Right lung (tissue), 2 donors: ENCODE measurements at regions not wholly inside any gene's neighbourhood (a gene's known extent, or its start where the extent isn't known, plus 50 kb on each side); places are given as distances from the start of the nearest gene placed in this dataset.
A peak's percentile ranks its signal among the peaks of the same experiment; 100 is the strongest.

Experiments used
- DNase-seq, 2 donors: peaks; one replicate each; pipeline ENCODE4 v3.0.0-alpha.2; 2013

- DNase-seq, result no peak
Observed at GRCh38 chr1:65486613-65487012, 66.1 kb downstream of the LEPR start.

GRCh38 chr1:65489481-65489880 is 69.0 kb downstream of the LEPR start:
- no peak for DNase-seq

GRCh38 chr1:65490231-65491009 is 70.0 kb downstream of the LEPR start:
- DNase-seq, result no peak

DNA sequence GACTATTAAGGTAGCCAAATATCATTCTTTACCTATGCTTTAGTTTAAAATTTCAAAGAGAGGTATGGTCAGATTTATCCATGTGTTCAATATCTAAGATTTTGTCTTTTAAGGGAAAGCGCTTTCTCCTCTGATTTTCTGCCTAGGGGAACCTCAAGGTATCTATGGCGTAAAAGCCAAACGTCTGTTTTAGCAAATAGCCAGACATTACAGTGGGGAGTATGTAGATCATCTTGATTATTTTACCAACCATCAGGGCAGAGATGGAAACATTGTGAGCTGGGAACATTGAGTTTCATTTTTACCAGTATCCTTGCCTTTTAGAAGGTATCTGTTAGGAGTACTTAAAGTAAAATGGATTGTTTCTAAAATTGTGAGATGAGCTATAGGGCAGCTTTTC is 71.0 kb downstream of the LEPR start:
- DNase-seq, result no peak

GRCh38 chr1:65493802-65494201 is 73.3 kb downstream of the LEPR start:
- peak; percentile 38 to 44 for DNase-seq

GRCh38 chr1:65494671-65495070 is 74.2 kb downstream of the LEPR start:
- DNase-seq, result no peak

GRCh38 chr1:65495137-65495536 is 74.7 kb downstream of the LEPR start:
- DNase-seq, result no peak

- no peak for DNase-seq
Observed at GRCh38 chr1:65497256-65497830, 76.9 kb downstream of the LEPR start.

DNA sequence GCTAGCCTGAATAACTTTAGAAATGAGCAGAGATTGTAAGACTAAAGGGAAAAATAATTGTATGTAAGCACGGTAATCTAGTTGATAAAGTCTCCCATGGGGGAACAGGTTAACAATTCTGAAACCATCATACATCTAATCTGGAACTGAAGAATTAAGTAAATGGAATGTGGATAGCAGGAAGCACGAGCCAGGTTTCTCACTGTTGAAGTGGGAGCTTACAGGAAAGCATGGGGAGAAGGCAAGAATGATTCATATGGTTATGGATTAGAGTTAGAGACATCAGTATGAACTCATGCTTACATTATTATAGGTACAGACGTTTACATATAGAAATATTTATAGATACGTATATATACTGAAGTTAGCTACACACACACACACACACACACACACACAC is 83.0 kb downstream of the LEPR start:
- DNase-seq, result no peak

GRCh38 chr1:65504263-65504662 is 83.8 kb downstream of the LEPR start:
- DNase-seq, result no peak

GRCh38 chr1:65505547-65506300 is 85.3 kb downstream of the LEPR start:
- no peak for DNase-seq

- no peak for DNase-seq
Observed at GRCh38 chr1:65508051-65508450, 87.6 kb downstream of the LEPR start.

DNA sequence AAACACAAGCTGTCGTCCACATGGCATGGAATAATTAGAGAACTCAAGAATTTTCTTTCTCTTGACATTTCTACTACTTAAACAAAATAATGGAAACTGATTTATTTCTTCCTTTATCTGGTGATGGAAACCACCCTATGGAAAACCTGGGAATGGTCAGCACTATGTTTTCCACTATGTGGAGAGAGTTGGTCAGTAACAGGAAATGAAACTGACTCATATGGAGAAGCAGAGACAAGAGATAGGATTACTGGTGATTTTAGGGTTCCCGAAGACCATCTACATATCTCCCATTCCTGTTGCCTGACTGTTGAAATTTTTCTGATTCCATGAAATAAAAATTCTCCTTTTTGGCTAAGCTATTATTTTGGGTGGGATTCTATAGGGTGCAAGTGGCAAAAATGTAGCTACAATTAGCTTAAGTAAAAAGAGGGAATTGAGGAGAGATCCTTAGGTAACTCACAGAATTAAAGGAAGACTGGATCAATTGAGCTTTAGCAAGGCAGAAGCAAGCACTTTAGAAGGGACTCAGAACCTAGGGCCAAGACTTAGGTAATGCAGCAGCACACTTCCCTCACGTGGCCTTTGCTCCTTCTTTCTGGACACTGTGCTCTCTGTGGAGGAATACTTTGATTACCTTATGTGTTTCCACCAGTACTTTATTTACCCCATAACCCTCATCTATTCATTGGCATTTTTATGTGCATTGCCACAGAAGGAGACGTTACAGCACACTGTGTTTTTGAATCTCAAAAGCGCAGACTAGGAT is 89.6 kb downstream of the LEPR start:
- DNase-seq, result no peak

GRCh38 chr1:65510961-65511360 is 90.5 kb downstream of the LEPR start:
- DNase-seq, result no peak

DNA sequence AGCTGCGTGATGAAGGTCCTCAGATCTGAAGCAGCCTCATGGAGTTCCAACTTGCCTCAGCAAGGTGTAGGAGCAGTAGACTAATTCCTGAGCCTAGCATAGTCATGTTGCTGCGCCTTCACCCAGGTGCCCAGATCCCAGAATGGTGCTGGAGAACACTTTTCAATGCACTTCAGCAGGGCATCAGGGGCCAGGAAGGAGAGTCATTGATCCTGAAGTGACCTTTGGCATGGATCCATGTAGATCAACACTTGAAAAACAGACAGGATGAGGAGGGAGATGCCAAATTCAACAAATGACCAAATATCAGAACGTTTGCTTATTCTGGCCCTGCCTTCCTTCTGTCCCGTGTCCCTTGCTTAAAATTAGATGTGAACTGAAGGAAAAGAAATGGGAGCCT is 91.9 kb downstream of the LEPR start:
- no peak for DNase-seq

GRCh38 chr1:65512967-65513780 is 92.7 kb downstream of the LEPR start:
- DNase-seq, result no peak

DNA sequence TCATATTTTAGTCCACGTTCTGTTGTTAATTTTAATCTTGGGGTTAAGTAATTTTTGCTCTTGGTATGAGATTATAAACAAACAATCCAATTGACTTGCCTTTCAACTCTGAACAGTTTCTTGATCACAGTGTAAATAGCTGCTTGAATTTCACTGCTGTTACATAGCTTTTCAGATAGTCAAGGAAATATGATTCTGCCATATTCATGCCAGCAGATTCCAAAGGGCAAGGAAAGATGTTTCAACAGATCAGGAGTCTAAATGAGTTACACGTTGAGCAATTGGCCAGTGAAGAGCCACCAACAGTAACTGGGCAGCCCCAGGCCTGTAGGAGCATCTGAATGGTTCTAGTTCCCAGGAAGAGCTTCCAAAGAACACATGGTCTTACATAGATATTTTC is 93.6 kb downstream of the LEPR start:
- no peak for DNase-seq

DNA sequence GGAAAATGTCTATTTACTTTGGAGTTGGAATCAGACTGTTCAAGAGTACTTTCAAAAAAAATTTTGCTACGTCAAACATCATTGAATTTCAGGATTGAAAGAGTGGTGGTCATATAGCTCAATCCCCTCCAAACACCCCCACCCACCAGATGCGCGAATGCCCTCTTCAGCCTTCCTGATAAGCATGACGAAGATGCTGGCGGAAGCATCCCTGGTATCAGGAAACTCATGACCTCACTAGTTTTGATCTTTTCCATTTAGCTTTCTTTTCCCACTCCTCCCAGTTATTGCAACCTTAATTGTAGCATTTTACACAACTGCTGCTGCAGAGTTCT is 104.4 kb downstream of the LEPR start:
- DNase-seq, result no peak

DNA sequence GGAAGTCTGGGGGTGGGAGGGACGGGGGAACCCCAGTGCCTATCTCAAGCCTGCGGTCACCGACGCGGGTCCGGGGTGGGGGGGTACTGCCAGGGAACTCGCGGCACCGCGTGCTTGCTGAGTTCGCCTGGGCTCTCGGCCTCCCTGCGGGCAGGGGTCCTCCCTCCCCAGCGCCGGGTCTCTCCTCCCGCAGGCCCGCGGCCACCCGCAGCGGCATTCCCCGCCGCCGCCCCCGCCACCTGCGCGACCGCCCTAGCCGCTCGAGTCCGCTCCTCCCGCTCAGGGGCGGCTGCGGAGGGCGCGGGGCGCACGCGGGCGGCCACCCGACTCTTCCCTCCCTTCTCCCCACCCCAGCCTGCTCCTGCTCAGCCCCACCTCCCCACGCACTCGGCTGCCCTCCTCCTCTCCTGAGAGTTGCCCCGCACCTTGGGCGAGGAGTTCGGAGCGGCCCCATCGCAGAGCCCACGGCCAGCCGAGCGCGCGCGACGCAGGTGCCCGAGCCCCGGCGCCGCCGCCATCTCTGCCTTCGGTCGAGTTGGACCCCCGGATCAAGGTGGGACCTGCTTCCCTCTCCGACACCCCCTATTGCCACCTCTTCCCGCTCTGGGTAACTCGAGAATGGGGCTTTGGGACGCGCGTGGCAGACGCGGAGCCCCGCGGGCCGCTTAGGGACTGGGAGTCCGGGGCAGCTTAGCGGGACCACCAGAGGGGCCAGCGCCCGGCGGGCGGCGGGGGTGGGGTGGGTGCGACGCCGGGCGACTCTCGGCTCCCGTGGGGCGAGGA is 105.0 kb downstream of the LEPR start:
- DNase-seq, result no peak

GRCh38 chr1:65526049-65526556 is 105.6 kb downstream of the LEPR start:
- DNase-seq, result no peak

DNA sequence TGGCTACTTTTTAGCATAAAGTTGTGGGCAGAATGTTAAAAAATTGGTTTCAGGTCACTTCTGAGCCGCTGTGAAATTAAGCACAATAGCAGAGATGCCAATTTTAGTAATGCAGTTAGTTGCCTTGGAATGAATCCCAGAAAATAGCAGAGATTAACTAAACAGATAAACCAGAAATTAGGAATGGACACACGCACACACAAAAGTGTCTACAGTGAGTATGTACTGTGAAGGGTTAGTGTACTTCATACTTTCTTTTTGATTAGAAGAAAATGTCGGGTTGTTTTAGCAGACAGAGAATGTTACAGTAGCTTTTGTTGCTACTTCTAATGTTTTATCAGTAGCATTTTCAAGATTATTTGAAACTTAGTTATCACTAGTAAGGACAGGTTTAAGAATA is 106.7 kb downstream of the LEPR start:
- DNase-seq, result no peak
